GM21717 (cell line): ENCODE measurements at regions not wholly inside any gene's neighbourhood (a gene's known extent, or its start where the extent isn't known, plus 50 kb on each side); places are given as distances from the start of the nearest gene placed in this dataset.

Experiments used
- ATAC-seq: cut with Tn5 transposase; IDR thresholded peaks from one replicate; pipeline ENCODE4 v1.9.1; 2021; ENCODE audit warnings: mild to moderate bottlenecking, moderate library complexity; ENCODE audit not compliant: unreplicated experiment

DNA sequence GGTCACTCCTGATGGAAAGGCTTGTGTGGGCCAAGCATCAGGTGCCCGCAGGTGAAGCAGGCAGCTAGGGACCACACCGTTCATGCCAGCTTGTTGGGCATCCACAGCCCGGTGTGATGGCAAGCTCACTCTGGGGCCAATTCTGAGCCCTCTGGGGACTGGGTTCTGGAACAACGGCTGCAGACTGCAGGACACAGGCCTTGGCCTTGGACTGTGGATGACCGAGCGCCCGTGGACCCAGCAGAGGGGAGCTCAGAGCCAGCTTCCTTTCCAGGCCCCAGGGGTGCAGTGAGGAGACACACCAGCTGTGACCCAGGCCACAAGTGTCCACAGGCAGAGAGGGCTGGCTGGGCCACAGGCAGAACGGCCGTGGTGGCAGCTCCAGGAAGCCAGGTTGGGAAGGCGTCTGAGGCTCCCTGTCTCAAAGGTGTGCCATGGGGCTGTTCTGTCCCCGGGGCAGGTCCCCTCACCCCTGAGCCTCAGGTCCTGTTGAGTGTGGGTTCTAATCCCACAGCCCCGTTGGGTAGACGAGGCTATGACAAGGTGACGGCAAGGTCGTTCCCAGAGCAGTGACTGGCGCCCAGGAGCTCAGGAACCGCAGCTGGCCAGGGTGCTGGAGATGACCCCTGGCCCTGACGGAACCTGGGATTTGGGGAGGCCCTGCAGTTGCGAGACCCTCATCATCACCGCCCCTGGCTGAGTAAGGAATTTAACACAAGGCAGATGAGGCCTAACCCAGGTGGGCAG is 1079.4 kb downstream of the BRD1 start:
- no peak for ATAC-seq

DNA sequence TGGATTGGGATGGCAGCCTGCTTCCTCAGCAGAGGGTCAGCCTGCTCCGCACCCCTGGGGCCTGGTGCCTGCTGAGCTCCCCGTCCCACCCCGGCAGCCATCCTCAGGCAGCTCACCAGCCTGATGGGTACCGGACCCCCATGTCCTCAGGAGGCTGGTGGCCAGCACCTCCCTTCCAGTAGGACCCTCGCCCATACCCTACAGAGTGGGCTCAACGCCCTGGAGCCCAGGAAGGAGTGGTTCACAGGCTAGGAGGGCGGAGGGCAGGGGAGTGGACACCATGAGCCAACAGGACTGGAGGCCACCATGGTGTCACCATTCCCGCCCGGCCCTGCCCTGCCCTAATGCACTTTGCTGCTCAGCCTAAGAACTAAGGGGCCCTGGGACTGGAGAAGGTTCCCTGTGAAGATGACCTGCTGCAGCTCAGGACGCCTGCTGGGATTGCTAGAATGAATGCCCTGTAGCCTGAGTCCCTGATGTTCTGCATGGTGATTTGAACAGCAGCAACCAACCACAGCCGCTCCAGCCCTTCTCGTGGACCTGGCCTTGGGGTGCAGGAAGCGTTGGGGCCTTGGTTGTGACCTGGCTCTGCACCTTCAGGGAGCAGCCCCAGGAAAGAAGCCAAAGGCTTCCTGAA is 1080.8 kb downstream of the BRD1 start:
- no peak for ATAC-seq

GRCh38 chr22:48745842-48746788 is 1081.6 kb downstream of the BRD1 start:
- ATAC-seq, result no peak

- ATAC-seq, result no peak
Measured at GRCh38 chr22:48744967-48745841, 1082.5 kb downstream of the BRD1 start.

GRCh38 chr22:48744283-48744641 is 1083.4 kb downstream of the BRD1 start:
- ATAC-seq, result no peak

DNA sequence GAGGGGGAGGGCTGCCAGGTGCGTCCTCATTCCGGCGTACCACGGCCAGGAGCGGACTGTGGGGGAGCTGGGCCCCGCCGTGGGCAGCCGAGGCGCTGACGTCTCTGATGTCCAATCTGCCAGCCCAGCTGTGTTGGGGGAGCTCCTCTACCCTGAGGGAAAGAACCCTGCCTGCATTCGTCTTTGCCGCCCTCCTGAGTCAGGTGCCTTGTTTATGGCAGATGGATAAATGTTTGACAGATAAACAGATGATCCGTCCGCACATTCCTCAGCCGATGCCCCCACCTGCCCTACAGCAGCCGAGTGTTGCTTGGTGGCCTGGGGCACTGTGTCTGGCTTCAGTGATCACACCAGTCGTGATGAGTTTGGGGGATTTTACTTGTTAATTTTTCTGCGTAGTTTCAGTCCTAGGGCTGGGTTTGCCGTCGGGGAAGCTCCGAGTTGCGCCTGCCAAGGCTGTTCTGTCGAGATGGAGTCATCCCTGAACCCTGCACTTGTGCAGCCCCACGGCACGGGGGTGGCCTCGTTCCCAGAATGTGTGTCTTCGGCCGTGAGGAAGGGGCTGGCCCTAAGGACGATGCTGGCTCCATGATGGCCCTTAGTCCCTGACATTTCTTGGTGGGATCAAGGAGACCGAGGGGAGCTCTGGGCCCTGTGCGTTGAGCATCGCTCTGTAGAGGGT is 1083.9 kb downstream of the BRD1 start:
- ATAC-seq, result no peak

- no peak for ATAC-seq
Measured at GRCh38 chr22:48742556-48743343, 1084.9 kb downstream of the BRD1 start.

DNA sequence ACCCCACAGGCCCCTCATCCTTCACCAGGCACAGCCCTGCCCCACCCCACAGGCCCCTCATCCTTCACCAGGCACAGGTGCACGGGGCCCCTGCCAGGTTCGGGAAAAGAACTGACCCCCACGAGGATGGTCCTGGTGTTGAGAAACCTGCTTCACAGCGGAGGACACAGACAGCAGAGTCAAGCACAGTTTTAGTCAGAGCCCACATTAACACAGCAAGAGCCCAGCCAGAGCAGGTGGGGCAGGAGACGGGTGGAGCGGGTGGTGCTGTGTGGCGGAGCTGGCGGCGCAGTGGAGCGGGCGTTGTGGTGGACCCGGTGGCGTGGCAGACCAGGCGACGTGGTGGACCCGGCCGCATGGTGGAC is 1085.5 kb downstream of the BRD1 start:
- no peak for ATAC-seq

- no peak for ATAC-seq
Measured at GRCh38 chr22:48741540-48741939, 1086.1 kb downstream of the BRD1 start.

GRCh38 chr22:48740731-48741405 is 1086.8 kb downstream of the BRD1 start:
- no peak for ATAC-seq

DNA sequence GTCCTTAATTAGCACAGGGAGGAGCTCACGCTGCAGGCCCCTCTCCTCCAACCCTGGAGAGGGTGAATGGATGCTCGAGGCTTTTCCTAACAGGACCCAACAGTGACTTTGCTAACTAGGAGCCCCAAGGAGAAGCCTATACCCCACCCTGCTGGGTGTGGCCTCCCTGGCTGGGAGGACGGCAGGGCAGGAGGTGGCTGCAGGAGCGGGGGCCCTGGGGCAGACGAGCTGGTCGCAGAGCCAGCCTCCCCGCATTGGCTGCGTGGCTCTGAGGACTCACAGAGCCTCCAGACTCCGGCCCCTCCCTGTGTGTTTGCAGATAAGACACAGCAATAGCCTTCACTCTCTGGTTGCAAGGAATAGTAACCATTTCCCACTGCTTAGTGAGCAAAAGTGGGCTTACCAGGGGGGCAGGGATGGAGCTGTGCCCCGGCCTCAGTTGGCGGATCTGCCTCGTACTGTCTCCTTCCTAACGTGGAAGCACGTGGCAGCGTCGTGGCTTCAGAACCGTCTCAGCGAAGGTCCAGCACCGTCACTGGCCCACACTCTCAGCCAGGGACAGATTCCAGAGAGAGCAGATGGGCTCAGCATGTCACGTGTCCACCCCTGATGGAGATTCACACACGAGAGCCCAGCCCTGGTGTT is 1087.5 kb downstream of the BRD1 start:
- no peak for ATAC-seq

- ATAC-seq, result no peak
Measured at GRCh38 chr22:48739348-48740085, 1088.2 kb downstream of the BRD1 start.

DNA sequence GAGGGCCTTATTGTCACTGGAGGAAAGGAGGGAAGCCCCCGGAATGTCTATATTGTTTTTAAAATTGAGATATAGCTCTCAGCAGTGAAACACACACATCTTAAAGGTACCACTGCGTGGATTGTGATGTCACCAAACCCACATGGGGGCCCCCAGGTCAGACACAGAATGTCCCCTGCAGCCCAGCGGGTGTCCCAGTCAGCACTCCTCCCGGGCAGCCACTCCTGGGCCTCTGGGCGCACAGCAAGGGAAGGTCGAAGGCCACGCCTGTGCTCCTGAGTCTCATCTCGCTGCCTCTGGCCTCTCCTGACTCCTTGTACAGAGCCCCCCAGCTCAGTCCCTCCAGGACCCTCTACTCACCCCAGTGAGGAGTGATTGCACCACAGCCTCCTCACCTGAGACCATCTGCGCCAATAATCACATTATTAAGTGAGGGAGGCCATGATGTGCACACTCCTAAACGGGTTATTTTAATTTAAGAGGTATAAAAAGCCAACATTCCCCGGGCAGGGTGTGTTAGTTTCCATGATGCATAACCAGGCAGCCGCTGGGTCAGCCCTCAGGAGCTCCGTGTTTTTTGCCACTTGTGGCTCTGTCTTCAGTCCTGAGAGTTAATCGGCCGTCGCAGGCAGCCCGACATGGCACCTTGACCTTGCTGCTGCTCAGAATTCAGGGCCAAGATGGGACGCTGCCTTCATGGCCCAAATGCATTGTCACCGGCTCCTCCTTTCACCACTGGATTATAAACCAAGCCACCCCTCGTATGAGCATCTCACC is 1089.3 kb downstream of the BRD1 start:
- no peak for ATAC-seq

DNA sequence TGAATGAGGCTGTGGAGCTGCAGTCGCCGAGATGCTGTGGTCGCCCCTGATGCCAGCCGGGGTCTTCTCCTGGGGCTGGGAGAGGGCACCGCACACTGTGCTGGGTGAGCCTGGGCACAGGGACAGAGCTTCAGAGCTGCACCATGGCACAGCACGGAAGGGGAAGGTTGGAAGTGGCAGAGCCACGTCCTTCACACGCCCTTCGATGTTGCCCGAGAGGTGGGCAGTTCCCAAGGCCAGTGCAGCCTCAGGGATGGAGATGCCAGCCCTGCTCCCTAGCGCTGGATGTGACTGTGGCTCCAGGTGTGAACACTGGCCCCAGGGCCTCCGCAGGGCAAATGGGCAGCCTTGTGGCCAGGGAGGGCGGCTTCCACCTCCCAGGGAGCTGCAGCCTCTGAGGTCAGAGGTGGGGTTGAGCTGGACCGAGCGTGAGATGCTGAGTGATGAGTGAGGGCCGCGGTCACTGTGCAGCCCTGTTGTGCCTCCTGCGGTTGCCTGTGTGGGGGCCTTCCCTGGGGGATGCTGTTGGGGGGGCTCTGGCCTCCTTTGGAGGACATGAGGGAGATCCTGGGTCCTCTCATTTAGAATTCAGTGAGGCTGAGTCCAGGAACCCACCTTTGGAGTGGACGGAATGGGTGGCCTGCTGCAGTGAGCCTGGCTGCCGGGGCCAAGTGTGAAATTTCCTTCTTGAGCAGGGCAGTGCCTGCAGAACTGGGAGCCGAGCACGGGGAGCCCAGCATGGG is 1090.0 kb downstream of the BRD1 start:
- ATAC-seq, result no peak

GRCh38 chr22:48736593-48737460 is 1090.8 kb downstream of the BRD1 start:
- no peak for ATAC-seq
